GM18519 (cell line): ENCODE measurements at regions not wholly inside any gene's neighbourhood (a gene's known extent, or its start where the extent isn't known, plus 50 kb on each side); places are given as distances from the start of the nearest gene placed in this dataset.
"Not testable (repeated sequence)": the region's sequence is repeated elsewhere in the genome, so short reads cannot be mapped to it uniquely, and the experiment has no call there.

Experiments used
- ATAC-seq: cut with Tn5 transposase; IDR thresholded peaks from one replicate; pipeline ENCODE4 v1.9.1; 2021; ENCODE audit warnings: mild to moderate bottlenecking, moderate library complexity; ENCODE audit not compliant: unreplicated experiment, low FRiP score

- ATAC-seq = not testable (repeated sequence)
These were observed 781.7 kb upstream of the SLIT2 start for GRCh38 chr4:19470001-19470400.

GRCh38 chr4:19462117-19462516 is 789.6 kb upstream of the SLIT2 start:
- ATAC-seq = no peak

GRCh38 chr4:19455850-19456602 is 795.7 kb upstream of the SLIT2 start:
- no peak for ATAC-seq

- no peak for ATAC-seq
These were observed 796.5 kb upstream of the SLIT2 start for GRCh38 chr4:19455196-19455595.

- ATAC-seq = no peak
These were observed 813.5 kb upstream of the SLIT2 start for GRCh38 chr4:19438233-19438632.

GRCh38 chr4:19437008-19437407 is 814.7 kb upstream of the SLIT2 start:
- ATAC-seq = no peak

GRCh38 chr4:19429684-19430083 is 822.0 kb upstream of the SLIT2 start:
- no peak for ATAC-seq

GRCh38 chr4:19425146-19425545 is 826.6 kb upstream of the SLIT2 start:
- no peak for ATAC-seq

GRCh38 chr4:19417256-19417655 is 834.4 kb upstream of the SLIT2 start:
- ATAC-seq = no peak

GRCh38 chr4:19416146-19416545 is 835.6 kb upstream of the SLIT2 start:
- no peak for ATAC-seq

- no peak for ATAC-seq
These were observed 843.2 kb upstream of the SLIT2 start for GRCh38 chr4:19408490-19408889.

GRCh38 chr4:19406789-19407188 is 844.9 kb upstream of the SLIT2 start:
- no peak for ATAC-seq

- no peak for ATAC-seq
These were observed 847.8 kb upstream of the SLIT2 start for GRCh38 chr4:19403786-19404370.

- no peak for ATAC-seq
These were observed 849.1 kb upstream of the SLIT2 start for GRCh38 chr4:19402581-19403065.

- no peak for ATAC-seq
These were observed 850.2 kb upstream of the SLIT2 start for GRCh38 chr4:19401301-19402080.

GRCh38 chr4:19400820-19401219 is 850.9 kb upstream of the SLIT2 start:
- ATAC-seq = no peak

- ATAC-seq = no peak
These were observed 852.7 kb upstream of the SLIT2 start for GRCh38 chr4:19399001-19399400.

GRCh38 chr4:19386786-19387185 is 864.9 kb upstream of the SLIT2 start:
- ATAC-seq = no peak

- ATAC-seq = no peak
These were observed 868.5 kb upstream of the SLIT2 start for GRCh38 chr4:19382993-19383756.

GRCh38 chr4:19381068-19381467 is 870.6 kb upstream of the SLIT2 start:
- no peak for ATAC-seq

- ATAC-seq = no peak
These were observed 871.1 kb upstream of the SLIT2 start for GRCh38 chr4:19380600-19380999.
